Brain microvascular endothelial cell (primary cell): ENCODE measurements at regions not wholly inside any gene's neighbourhood (a gene's known extent, or its start where the extent isn't known, plus 50 kb on each side); places are given as distances from the start of the nearest gene placed in this dataset.

Experiments used
- DNase-seq: peaks from one replicate; pipeline ENCODE4 v3.0.0-alpha.2; 2020
- H3K27ac ChIP-seq: fragments of 250-450 bp; sonication (Bioruptor Pico); 2 replicates; pipeline ENCODE4 v1.5.1; 2020; ENCODE audit warnings: mild to moderate bottlenecking, moderate library complexity
- H3K27me3 ChIP-seq: fragments of 250-450 bp; sonication (Bioruptor Pico); replicated peaks from 2 replicates; pipeline ENCODE4 v1.5.1; 2020; ENCODE audit warnings: mild to moderate bottlenecking
- H3K36me3 ChIP-seq: fragments of 250-450 bp; sonication (Bioruptor Pico); replicated peaks from 2 replicates; pipeline ENCODE4 v1.5.1; 2020; ENCODE audit warnings: mild to moderate bottlenecking
- H3K4me3 ChIP-seq: 2 replicates; pipeline ENCODE4 v1.5.1; 2011; ENCODE audit warnings: low read depth, mild to moderate bottlenecking, control low read depth, low read length, moderate library complexity
- CTCF ChIP-seq: IDR thresholded peaks from 2 replicates; pipeline ENCODE4 v1.5.1; 2011; ENCODE audit warnings: low read depth, mild to moderate bottlenecking, moderate library complexity, low read length, control low read depth, inconsistent platforms; ENCODE audit errors: missing control alignments
- in situ Hi-C: cut with HindIII; loops from 2 replicates; pipeline ENCODE4 v1.10.0; 2017; ENCODE audit warnings: low sequenced_read_pairs, low pct_ligation_motif_present

- in situ Hi-C loops: no loop called here
- Histone ChIP-seq H3K4me3 (no peak overlapping the region), H3K27ac (no peak overlapping the region), H3K27me3 (no peaks in the 10 kb centered on the region), H3K36me3 (no peaks in the 10 kb centered on the region)
- DNase-seq: no peak
- TF ChIP-seq CTCF: no peak
Measured at GRCh38 chr4:14518136-14518535, 484.1 kb upstream of the CPEB2 start.

- TF ChIP-seq CTCF: no peak
- H3K27ac ChIP-seq: no peak overlapping the region
- H3K36me3 ChIP-seq: no peaks in the 10 kb centered on the region
- H3K4me3 ChIP-seq: no peak overlapping the region
- in situ Hi-C loops: no loop called here
- H3K27me3 ChIP-seq: no peaks in the 10 kb centered on the region
- DNase-seq: peak; percentile 64
Measured at GRCh38 chr4:14520171-14520570, 482.1 kb upstream of the CPEB2 start.

DNA sequence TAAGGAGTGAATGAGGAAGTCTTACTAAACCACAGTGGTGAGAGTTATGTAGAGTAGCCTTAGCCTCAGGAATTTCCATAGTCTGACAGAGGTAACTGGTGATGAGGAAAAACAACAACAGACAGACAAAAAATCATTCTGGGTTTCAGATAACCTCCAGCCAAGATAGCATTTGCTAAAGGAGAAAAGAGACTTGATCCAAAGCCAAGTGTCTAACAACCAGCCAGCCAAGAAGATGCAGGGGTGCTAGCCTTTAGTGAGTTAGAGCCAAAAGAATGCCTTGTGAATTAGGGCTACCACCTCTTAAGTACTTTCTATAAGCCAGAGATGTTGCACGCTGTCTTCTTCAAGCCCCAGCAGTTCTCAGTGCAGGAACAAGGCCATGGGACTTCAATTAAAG is 478.0 kb upstream of the CPEB2 start:
- Histone ChIP-seq H3K27me3 (no peaks in the 10 kb centered on the region), H3K4me3 (no peak overlapping the region), H3K27ac (no peak overlapping the region), H3K36me3 (no peaks in the 10 kb centered on the region)
- in situ Hi-C loops: no loop called here
- TF ChIP-seq CTCF: no peak
- peak; percentile 41 for DNase-seq

DNA sequence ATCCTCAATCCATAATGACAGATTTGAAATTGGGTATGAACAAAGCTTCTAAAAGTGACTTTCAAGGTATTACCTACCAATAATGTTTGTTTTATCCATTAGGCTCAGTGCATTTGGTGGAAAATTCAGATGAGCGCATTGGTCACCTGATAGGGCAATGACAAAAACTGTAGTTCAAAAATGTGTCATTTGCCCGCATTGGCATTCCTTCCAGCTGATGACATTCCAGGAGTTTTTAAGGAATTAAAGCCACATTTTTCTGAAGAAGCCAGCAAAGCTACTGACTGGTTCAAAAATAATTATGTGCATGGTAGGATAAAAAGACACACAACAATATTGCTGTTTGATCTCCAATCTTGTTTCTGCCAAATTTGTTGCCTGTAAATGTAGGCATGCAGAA is 473.4 kb upstream of the CPEB2 start:
- H3K4me3 ChIP-seq: no peak overlapping the region
- DNase-seq: no peak
- TF ChIP-seq CTCF: no peak
- no peaks in the 10 kb centered on the region for H3K27me3 ChIP-seq
- no peaks in the 10 kb centered on the region for H3K36me3 ChIP-seq
- no peak overlapping the region for H3K27ac ChIP-seq
- in situ Hi-C loops: no loop called here

GRCh38 chr4:14529653-14530052 is 472.6 kb upstream of the CPEB2 start:
- peak; percentile 2 for TF ChIP-seq CTCF
- H3K4me3 ChIP-seq: no peak overlapping the region
- H3K27ac ChIP-seq: no peak overlapping the region
- no peaks in the 10 kb centered on the region for H3K27me3 ChIP-seq
- DNase-seq: peak; percentile 72
- in situ Hi-C loops: no loop called here
- H3K36me3 ChIP-seq: no peaks in the 10 kb centered on the region

GRCh38 chr4:14532436-14532835 is 469.8 kb upstream of the CPEB2 start:
- H3K4me3 ChIP-seq: no peak overlapping the region
- no peak for TF ChIP-seq CTCF
- no peak overlapping the region for H3K27ac ChIP-seq
- in situ Hi-C loops: no loop called here
- H3K27me3 ChIP-seq: no peaks in the 10 kb centered on the region
- DNase-seq: no peak
- H3K36me3 ChIP-seq: no peaks in the 10 kb centered on the region
